ENCODE measurements at regions not wholly inside any gene's neighbourhood (a gene's known extent, or its start where the extent isn't known, plus 50 kb on each side); places are given as distances from the start of the nearest gene placed in this dataset.

DNA sequence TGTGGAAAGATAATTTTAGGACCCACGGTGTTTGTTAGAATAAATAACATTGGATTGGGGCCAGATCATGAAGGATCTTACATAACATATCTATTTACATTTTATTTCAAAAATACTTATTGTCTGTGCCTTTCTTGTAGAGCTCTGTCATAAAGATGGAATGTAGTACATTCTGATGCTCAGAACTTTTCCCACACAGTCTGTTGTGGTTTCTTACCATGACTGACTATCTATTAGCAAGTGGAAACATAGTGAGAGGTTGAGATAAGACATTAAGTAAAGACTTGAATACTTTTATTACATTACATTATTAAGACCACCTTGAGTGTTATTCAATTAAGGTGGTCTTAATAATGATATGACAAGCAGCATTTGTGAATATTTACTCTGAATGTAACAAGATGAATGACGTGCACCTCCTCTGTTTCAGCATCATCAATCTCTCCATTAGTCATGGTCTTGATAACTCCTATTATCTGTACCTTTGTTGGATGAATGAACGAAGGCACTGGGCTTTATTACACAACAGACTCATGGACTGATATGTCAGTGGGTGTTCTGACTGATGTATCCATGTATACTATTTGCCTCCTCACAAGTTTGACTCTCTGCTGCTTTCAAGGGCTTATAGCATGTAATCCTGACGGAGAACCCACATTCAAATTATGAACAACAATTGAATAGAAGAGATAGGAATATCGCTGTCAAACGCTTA, 883.0 kb upstream of the FLRT2 start:
- Histone ChIP-seq H3K4me3 (no peak overlapping the region), H3K27me3 (no peaks in the 10 kb centered on the region), H3K36me3 (no peaks in the 10 kb centered on the region), H3K27ac (no peak overlapping the region), H3K9me3 (no peaks in the 10 kb centered on the region), H3K4me1 (no peaks in the 10 kb centered on the region)
- no peak for TF ChIP-seq EP300 (IDR thresholded peaks at IDR 0.05)
- TF ChIP-seq POLR2AphosphoS5 (IDR thresholded peaks at IDR 0.05) = no peak
- no peak for DNase-seq (ENCODE audit: low spot score in 2 of 2)
- 75% methylated on average over 6 of the region's 6 CpGs for WGBS

DNA sequence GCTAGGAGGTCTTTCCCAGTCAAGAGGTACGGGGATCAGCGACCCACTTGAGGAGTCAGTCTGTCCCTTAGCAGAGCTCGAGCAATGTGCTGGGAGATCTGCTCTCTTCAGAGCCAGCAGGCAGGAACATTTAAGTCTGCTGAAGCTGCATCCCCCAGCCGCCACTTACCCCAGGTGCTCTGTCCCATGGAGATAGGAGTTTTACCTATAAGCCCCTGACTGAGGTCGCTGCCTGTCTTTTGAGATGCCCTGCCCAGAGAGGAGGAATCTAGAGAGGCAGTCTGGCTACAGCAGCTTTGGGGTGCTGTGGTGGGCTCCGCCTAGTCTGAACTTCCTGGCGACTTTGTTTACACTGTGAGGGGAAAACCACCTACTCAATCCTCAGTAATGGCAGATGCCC, 874.9 kb upstream of the FLRT2 start:
- TF ChIP-seq EP300 (IDR thresholded peaks at IDR 0.05) (no peak), POLR2A (IDR thresholded peaks at IDR 0.05) (no peak), POLR2AphosphoS5 (IDR thresholded peaks at IDR 0.05) (no peak)
- TF ChIP-seq, protein P1, sequence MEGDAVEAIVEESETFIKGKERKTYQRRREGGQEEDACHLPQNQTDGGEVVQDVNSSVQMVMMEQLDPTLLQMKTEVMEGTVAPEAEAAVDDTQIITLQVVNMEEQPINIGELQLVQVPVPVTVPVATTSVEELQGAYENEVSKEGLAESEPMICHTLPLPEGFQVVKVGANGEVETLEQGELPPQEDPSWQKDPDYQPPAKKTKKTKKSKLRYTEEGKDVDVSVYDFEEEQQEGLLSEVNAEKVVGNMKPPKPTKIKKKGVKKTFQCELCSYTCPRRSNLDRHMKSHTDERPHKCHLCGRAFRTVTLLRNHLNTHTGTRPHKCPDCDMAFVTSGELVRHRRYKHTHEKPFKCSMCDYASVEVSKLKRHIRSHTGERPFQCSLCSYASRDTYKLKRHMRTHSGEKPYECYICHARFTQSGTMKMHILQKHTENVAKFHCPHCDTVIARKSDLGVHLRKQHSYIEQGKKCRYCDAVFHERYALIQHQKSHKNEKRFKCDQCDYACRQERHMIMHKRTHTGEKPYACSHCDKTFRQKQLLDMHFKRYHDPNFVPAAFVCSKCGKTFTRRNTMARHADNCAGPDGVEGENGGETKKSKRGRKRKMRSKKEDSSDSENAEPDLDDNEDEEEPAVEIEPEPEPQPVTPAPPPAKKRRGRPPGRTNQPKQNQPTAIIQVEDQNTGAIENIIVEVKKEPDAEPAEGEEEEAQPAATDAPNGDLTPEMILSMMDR (IDR thresholded peaks at IDR 0.05) = no peak
- 85% methylated on average over 5 of the region's 7 CpGs for WGBS
- Histone ChIP-seq H3K27ac (no peak overlapping the region), H3K4me3 (no peak overlapping the region), H3K27me3 (no peaks in the 10 kb centered on the region), H3K4me1 (no peaks in the 10 kb centered on the region), H3K9me3 (no peaks in the 10 kb centered on the region), H3K36me3 (no peaks in the 10 kb centered on the region)
- DNase-seq (ENCODE audit: low spot score in 2 of 2) = peak in 1 of 2 donors; percentile 65

DNA sequence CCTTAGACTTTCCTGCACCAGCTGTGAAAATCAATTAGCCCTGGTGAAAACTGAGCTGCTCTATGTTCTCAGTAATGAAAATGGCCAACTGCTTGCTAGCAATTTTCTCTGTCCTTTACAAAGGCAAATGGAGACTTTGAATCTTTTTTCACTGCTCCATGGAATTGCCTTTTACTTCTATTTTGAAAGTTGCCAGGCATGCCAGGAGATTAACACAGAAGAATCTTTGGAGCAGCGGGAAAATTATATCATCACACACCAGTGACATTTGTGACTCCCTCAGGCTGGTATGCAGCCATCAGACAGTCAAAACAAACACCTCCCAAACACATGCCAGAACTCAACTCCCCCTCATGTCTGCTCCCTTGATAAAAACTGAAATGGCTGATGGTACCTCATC, 872.0 kb upstream of the FLRT2 start:
- Histone ChIP-seq H3K27me3 (no peaks in the 10 kb centered on the region), H3K9me3 (no peaks in the 10 kb centered on the region), H3K27ac (no peak overlapping the region), H3K36me3 (no peaks in the 10 kb centered on the region), H3K4me3 (no peak overlapping the region), H3K4me1 (no peaks in the 10 kb centered on the region)
- no peak for DNase-seq (ENCODE audit: low spot score in 2 of 2)
- TF ChIP-seq, protein P1 (IDR thresholded peaks at IDR 0.05) = no peak
- TF ChIP-seq POLR2AphosphoS5 (IDR thresholded peaks at IDR 0.05) (no peak), POLR2A (IDR thresholded peaks at IDR 0.05) (no peak), EP300 (IDR thresholded peaks at IDR 0.05) (no peak)
- WGBS = 45% methylated on average over 1 of the region's 1 CpG

DNA sequence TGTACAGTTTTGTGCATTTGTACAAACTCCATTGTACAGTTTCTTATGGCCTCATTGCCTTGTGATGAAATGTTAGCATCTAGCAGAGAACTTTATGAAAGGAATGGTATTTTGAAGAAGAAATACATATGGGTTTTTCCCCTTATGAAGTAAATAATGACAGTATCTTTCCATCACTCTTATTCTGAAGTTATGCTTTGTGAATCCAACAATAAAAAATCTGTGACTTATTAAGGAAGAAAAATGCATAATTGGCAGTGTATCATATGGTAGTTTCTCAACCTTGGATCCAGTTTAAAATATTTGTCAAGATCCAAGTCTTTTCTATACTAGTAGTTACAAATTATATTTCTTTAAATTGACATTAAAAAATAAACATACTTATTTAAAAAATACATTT, 859.1 kb upstream of the FLRT2 start:
- H3K4me3 ChIP-seq = no peak overlapping the region
- no peak for TF ChIP-seq POLR2AphosphoS5 (IDR thresholded peaks at IDR 0.05)
- TF ChIP-seq, protein P1 (IDR thresholded peaks at IDR 0.05) = no peak
- no peak for TF ChIP-seq POLR2A (IDR thresholded peaks at IDR 0.05)
- no peak for TF ChIP-seq EP300 (IDR thresholded peaks at IDR 0.05)
- no peak overlapping the region for H3K27ac ChIP-seq
- DNase-seq (ENCODE audit: low spot score in 2 of 2) = no peak
- H3K36me3 ChIP-seq = no peaks in the 10 kb centered on the region
- no peaks in the 10 kb centered on the region for H3K9me3 ChIP-seq
- H3K27me3 ChIP-seq = no peaks in the 10 kb centered on the region
- H3K4me1 ChIP-seq = no peaks in the 10 kb centered on the region

DNA sequence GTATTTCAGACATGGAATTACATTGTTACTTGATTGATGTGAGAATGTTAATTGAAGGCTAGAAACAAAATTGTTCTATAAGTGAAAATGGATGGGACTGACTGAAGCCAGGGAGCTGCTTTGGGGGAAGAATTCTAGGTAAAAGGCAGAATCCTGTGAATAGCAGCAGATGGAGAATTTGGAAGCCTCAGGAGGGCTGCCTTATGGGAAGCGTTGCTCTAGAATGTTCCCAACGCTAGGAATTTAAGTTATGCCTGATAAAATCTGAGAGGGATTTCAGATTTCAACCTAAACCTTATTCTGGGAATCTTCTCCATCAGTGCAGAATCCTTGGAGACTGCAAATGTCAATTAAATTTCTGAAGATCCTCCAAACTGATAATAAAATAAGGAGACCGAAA, 858.2 kb upstream of the FLRT2 start:
- Histone ChIP-seq H3K27ac (no peak overlapping the region), H3K36me3 (no peaks in the 10 kb centered on the region), H3K4me3 (no peak overlapping the region), H3K4me1 (no peaks in the 10 kb centered on the region), H3K9me3 (no peaks in the 10 kb centered on the region), H3K27me3 (no peaks in the 10 kb centered on the region)
- WGBS = 53% methylated on average over 3 of the region's 3 CpGs
- TF ChIP-seq POLR2A (IDR thresholded peaks at IDR 0.05) = no peak
- no peak for TF ChIP-seq POLR2AphosphoS5 (IDR thresholded peaks at IDR 0.05)
- TF ChIP-seq, protein P1 (IDR thresholded peaks at IDR 0.05) = no peak
- no peak for DNase-seq (ENCODE audit: low spot score in 2 of 2)

DNA sequence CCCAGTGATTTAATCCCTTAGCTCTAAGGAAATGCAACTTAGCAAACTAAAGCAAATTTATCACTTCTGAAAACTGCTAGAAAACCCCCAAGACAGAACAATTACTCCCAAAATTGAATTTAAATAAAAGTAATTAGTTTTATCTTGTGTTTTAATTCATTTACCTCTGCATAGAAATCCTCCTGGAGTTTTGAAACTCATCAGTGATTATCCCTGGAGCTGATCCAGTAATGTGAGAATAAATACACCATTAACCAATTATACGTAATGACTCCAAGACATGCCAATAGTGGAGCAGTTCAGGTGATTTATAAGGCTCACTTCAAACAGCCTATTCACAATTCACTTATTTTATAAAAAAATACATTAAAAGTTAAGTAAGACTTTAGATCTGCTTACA, 855.3 kb upstream of the FLRT2 start:
- Histone ChIP-seq H3K27me3 (no peaks in the 10 kb centered on the region), H3K27ac (no peak overlapping the region), H3K36me3 (no peaks in the 10 kb centered on the region), H3K4me1 (no peaks in the 10 kb centered on the region), H3K4me3 (no peak overlapping the region), H3K9me3 (no peaks in the 10 kb centered on the region)
- no peak for DNase-seq (ENCODE audit: low spot score in 2 of 2)
- 63% methylated on average over 1 of the region's 1 CpG for WGBS
- TF ChIP-seq POLR2A (IDR thresholded peaks at IDR 0.05) (no peak), EP300 (IDR thresholded peaks at IDR 0.05) (no peak), POLR2AphosphoS5 (IDR thresholded peaks at IDR 0.05) (no peak)
- TF ChIP-seq, protein P1 (IDR thresholded peaks at IDR 0.05) = no peak
